Stimulated activated CD4-positive, alpha-beta T cell treated with anti-CD3 and anti-CD28 coated beads, Interleukin-4, amount 100 ng/mL, for 48 hours (primary cell): ENCODE measurements at regions not wholly inside any gene's neighbourhood (a gene's known extent, or its start where the extent isn't known, plus 50 kb on each side); places are given as distances from the start of the nearest gene placed in this dataset.
"Not testable (repeated sequence)": the region's sequence is repeated elsewhere in the genome, so short reads cannot be mapped to it uniquely, and the experiment has no call there.

Experiments
- DNase-seq, 2 donors: peaks; one replicate each; pipeline ENCODE4 v3.0.0-alpha.2; 2020; ENCODE audit warnings: low read depth in 2 of 2

- DNase-seq = no peak
Observed at GRCh38 chr22:48416396-48417224, 1411.1 kb downstream of the BRD1 start.

GRCh38 chr22:48415520-48415919 is 1412.2 kb downstream of the BRD1 start:
- DNase-seq = no peak

- DNase-seq = no peak
Observed at GRCh38 chr22:48414651-48415050, 1413.0 kb downstream of the BRD1 start.

GRCh38 chr22:48412931-48413330 is 1414.7 kb downstream of the BRD1 start:
- not testable (repeated sequence) for DNase-seq

- no peak for DNase-seq
Observed at GRCh38 chr22:48410536-48410935, 1417.1 kb downstream of the BRD1 start.

- no peak for DNase-seq
Observed at GRCh38 chr22:48407256-48407955, 1420.3 kb downstream of the BRD1 start.

- no peak for DNase-seq
Observed at GRCh38 chr22:48406161-48406560, 1421.5 kb downstream of the BRD1 start.

GRCh38 chr22:48405741-48406140 is 1421.9 kb downstream of the BRD1 start:
- no peak for DNase-seq

- DNase-seq = no peak
Observed at GRCh38 chr22:48404801-48405447, 1422.7 kb downstream of the BRD1 start.

- DNase-seq = no peak
Observed at GRCh38 chr22:48403521-48404403, 1423.9 kb downstream of the BRD1 start.

GRCh38 chr22:48402591-48403031 is 1425.1 kb downstream of the BRD1 start:
- DNase-seq = no peak

GRCh38 chr22:48401523-48401922 is 1426.2 kb downstream of the BRD1 start:
- not testable (repeated sequence) for DNase-seq

GRCh38 chr22:48398181-48398905 is 1429.3 kb downstream of the BRD1 start:
- no peak for DNase-seq

- no peak for DNase-seq
Observed at GRCh38 chr22:48397531-48398180, 1430.0 kb downstream of the BRD1 start.

GRCh38 chr22:48396785-48397530 is 1430.7 kb downstream of the BRD1 start:
- no peak for DNase-seq

- DNase-seq = no peak
Observed at GRCh38 chr22:48396091-48396784, 1431.4 kb downstream of the BRD1 start.

- no peak for DNase-seq
Observed at GRCh38 chr22:48395201-48395600, 1432.5 kb downstream of the BRD1 start.

- DNase-seq = no peak
Observed at GRCh38 chr22:48394787-48395186, 1432.9 kb downstream of the BRD1 start.

- no peak for DNase-seq
Observed at GRCh38 chr22:48393885-48394284, 1433.8 kb downstream of the BRD1 start.
